ENCODE measurements at regions not wholly inside any gene's neighbourhood (a gene's known extent, or its start where the extent isn't known, plus 50 kb on each side); places are given as distances from the start of the nearest gene placed in this dataset.

- DNase-seq, result no peak
Measured at GRCh38 chr3:24596626-24597025, 102.0 kb upstream of the THRB start.

GRCh38 chr3:24598695-24599470, 104.2 kb upstream of the THRB start:
- DNase-seq, result no peak

- no peak for DNase-seq
Measured at GRCh38 chr3:24601066-24601939, 106.7 kb upstream of the THRB start.

- DNase-seq, result no peak
Measured at GRCh38 chr3:24604215-24604614, 109.6 kb upstream of the THRB start.

- no peak for DNase-seq
Measured at GRCh38 chr3:24605511-24606028, 110.9 kb upstream of the THRB start.

GRCh38 chr3:24607281-24607680, 112.6 kb upstream of the THRB start:
- DNase-seq, result no peak

GRCh38 chr3:24608701-24609390, 114.2 kb upstream of the THRB start:
- no peak for DNase-seq

GRCh38 chr3:24614359-24614758, 119.7 kb upstream of the THRB start:
- DNase-seq, result no peak

- no peak for DNase-seq
Measured at GRCh38 chr3:24615177-24615576, 120.5 kb upstream of the THRB start.

GRCh38 chr3:24616110-24616829, 121.6 kb upstream of the THRB start:
- no peak for DNase-seq

- no peak for DNase-seq
Measured at GRCh38 chr3:24622138-24622537, 127.5 kb upstream of the THRB start.

GRCh38 chr3:24622696-24623225, 128.1 kb upstream of the THRB start:
- DNase-seq, result no peak

- no peak for DNase-seq
Measured at GRCh38 chr3:24623657-24624056, 129.0 kb upstream of the THRB start.

- DNase-seq, result no peak
Measured at GRCh38 chr3:24624938-24625681, 130.5 kb upstream of the THRB start.

GRCh38 chr3:24628523-24629258, 134.0 kb upstream of the THRB start:
- no peak for DNase-seq

GRCh38 chr3:24631481-24631880, 136.8 kb upstream of the THRB start:
- DNase-seq, result no peak

- no peak for DNase-seq
Measured at GRCh38 chr3:24639061-24639460, 144.4 kb upstream of the THRB start.

GRCh38 chr3:24639481-24640329, 145.1 kb upstream of the THRB start:
- no peak for DNase-seq

- DNase-seq, result no peak
Measured at GRCh38 chr3:24640330-24640877, 145.8 kb upstream of the THRB start.

- no peak for DNase-seq
Measured at GRCh38 chr3:24641628-24642027, 147.0 kb upstream of the THRB start.

All from CD4-positive, alpha-beta T cell treated with Interferon alpha-2 for 1 hour (primary cell).